HEK293 (cell line): ENCODE measurements at regions not wholly inside any gene's neighbourhood (a gene's known extent, or its start where the extent isn't known, plus 50 kb on each side); places are given as distances from the start of the nearest gene placed in this dataset.

ENCODE experiments used
- FEZF1 ChIP-seq: fragments of 450-650 bp; formaldehyde crosslinking; IDR thresholded peaks from 2 replicates; pipeline ENCODE4 v1.5.1; 2016; ENCODE audit warnings: missing biosample characterization, missing genetic modification characterization
- GFI1B ChIP-seq: fragments of 450-650 bp; formaldehyde crosslinking; IDR thresholded peaks from 2 replicates; pipeline ENCODE4 v1.5.1; 2016; ENCODE audit warnings: missing biosample characterization, missing genetic modification characterization
- MZF1 ChIP-seq: fragments of 450-650 bp; formaldehyde crosslinking; IDR thresholded peaks from 2 replicates; pipeline ENCODE4 v1.5.1; 2017; ENCODE audit warnings: missing biosample characterization, missing genetic modification characterization, borderline replicate concordance
- OVOL3 ChIP-seq: fragments of 450-650 bp; formaldehyde crosslinking; IDR thresholded peaks from 2 replicates; pipeline ENCODE4 v1.5.1; 2016; ENCODE audit warnings: missing biosample characterization, missing genetic modification characterization
- TCF7L2 ChIP-seq: IDR thresholded peaks from 2 replicates; pipeline ENCODE4 v1.6.1; 2011; ENCODE audit warnings: low read depth, mild to moderate bottlenecking, inconsistent platforms, low read length, moderate library complexity, borderline replicate concordance
- YY1 ChIP-seq: fragments of 450-650 bp; formaldehyde crosslinking; IDR thresholded peaks from 2 replicates; pipeline ENCODE4 v1.5.1; 2018; ENCODE audit warnings: missing biosample characterization, missing genetic modification characterization
- ZBTB17 ChIP-seq: fragments of 450-650 bp; formaldehyde crosslinking; IDR thresholded peaks from 2 replicates; pipeline ENCODE4 v1.5.1; 2016; ENCODE audit warnings: missing biosample characterization, missing genetic modification characterization
- ZBTB21 ChIP-seq: fragments of 450-650 bp; formaldehyde crosslinking; IDR thresholded peaks from 2 replicates; pipeline ENCODE4 v1.5.1; 2017; ENCODE audit warnings: missing biosample characterization, missing genetic modification characterization
- ZFP3 ChIP-seq: fragments of 450-650 bp; formaldehyde crosslinking; IDR thresholded peaks from 2 replicates; pipeline ENCODE4 v1.5.1; 2016; ENCODE audit warnings: low read depth, missing biosample characterization, missing genetic modification characterization
- ZNF138 ChIP-seq: fragments of 450-650 bp; formaldehyde crosslinking; IDR thresholded peaks from 2 replicates; pipeline ENCODE4 v1.5.1; 2016; ENCODE audit warnings: missing biosample characterization, missing genetic modification characterization, borderline replicate concordance
- ZNF146 ChIP-seq: fragments of 450-650 bp; formaldehyde crosslinking; IDR thresholded peaks from 2 replicates; pipeline ENCODE4 v1.5.1; 2016; ENCODE audit warnings: missing biosample characterization, missing genetic modification characterization
- ZNF18 ChIP-seq: fragments of 450-650 bp; formaldehyde crosslinking; IDR thresholded peaks from 2 replicates; pipeline ENCODE4 v1.5.1; 2016; ENCODE audit warnings: missing biosample characterization, missing genetic modification characterization
- ZNF221 ChIP-seq: fragments of 450-650 bp; formaldehyde crosslinking; IDR thresholded peaks from 2 replicates; pipeline ENCODE4 v1.5.1; 2017; ENCODE audit warnings: missing biosample characterization, missing genetic modification characterization, borderline replicate concordance
- ZNF341 ChIP-seq: fragments of 450-650 bp; formaldehyde crosslinking; IDR thresholded peaks from 2 replicates; pipeline ENCODE4; 2016; ENCODE audit warnings: low read depth, missing biosample characterization, missing genetic modification characterization
- ZNF37A ChIP-seq: fragments of 450-650 bp; IDR thresholded peaks from 2 replicates; pipeline ENCODE4 v1.5.1; 2018; ENCODE audit warnings: missing biosample characterization, missing genetic modification characterization
- ZNF416 ChIP-seq: fragments of 450-650 bp; formaldehyde crosslinking; IDR thresholded peaks from 2 replicates; pipeline ENCODE4 v1.5.1; 2016; ENCODE audit warnings: missing biosample characterization, missing genetic modification characterization
- ZNF544 ChIP-seq: fragments of 450-650 bp; formaldehyde crosslinking; IDR thresholded peaks from 2 replicates; pipeline ENCODE4 v1.5.0; 2017; ENCODE audit warnings: missing biosample characterization, missing genetic modification characterization
- ZNF549 ChIP-seq: fragments of 450-650 bp; IDR thresholded peaks from 2 replicates; pipeline ENCODE4 v1.5.1; 2018; ENCODE audit warnings: missing biosample characterization, missing genetic modification characterization, mild to moderate bottlenecking, inconsistent platforms, moderate library complexity
- ZNF561 ChIP-seq: fragments of 450-650 bp; IDR thresholded peaks from 2 replicates; pipeline ENCODE4 v1.5.1; 2018; ENCODE audit warnings: missing biosample characterization, missing genetic modification characterization, borderline replicate concordance
- ZNF660 ChIP-seq: fragments of 450-650 bp; IDR thresholded peaks from 2 replicates; pipeline ENCODE4 v1.5.1; 2018; ENCODE audit warnings: missing biosample characterization, mild to moderate bottlenecking, missing genetic modification characterization
- ZNF830 ChIP-seq: fragments of 450-650 bp; IDR thresholded peaks from 2 replicates; pipeline ENCODE4 v1.5.0; 2018; ENCODE audit warnings: missing biosample characterization, missing genetic modification characterization, low read depth, mild to moderate bottlenecking, moderate library complexity
- ZXDB ChIP-seq: fragments of 450-650 bp; formaldehyde crosslinking; IDR thresholded peaks from 2 replicates; pipeline ENCODE4 v1.5.1; 2016; ENCODE audit warnings: missing biosample characterization, missing genetic modification characterization
- TF ChIP-seq, protein P1 (sequence below): fragments of 450-650 bp; formaldehyde crosslinking; IDR thresholded peaks from 2 replicates; pipeline ENCODE4 v1.5.1; 2017; ENCODE audit warnings: missing biosample characterization, missing genetic modification characterization
- TF ChIP-seq, protein P2 (sequence below): fragments of 450-650 bp; formaldehyde crosslinking; IDR thresholded peaks from 2 replicates; pipeline ENCODE4 v1.5.1; 2017; ENCODE audit warnings: missing biosample characterization, missing genetic modification characterization
- TF ChIP-seq, protein P3 (sequence below): fragments of 450-650 bp; IDR thresholded peaks from 2 replicates; pipeline ENCODE4 v1.5.1; 2018; ENCODE audit warnings: missing biosample characterization, mild to moderate bottlenecking, missing genetic modification characterization
- TF ChIP-seq, protein P4 (sequence below): fragments of 450-650 bp; formaldehyde crosslinking; IDR thresholded peaks from 2 replicates; pipeline ENCODE4 v1.5.1; 2016; ENCODE audit warnings: missing biosample characterization, missing genetic modification characterization
- TF ChIP-seq, protein P5 (sequence below): fragments of 450-650 bp; formaldehyde crosslinking; IDR thresholded peaks from 2 replicates; pipeline ENCODE4 v1.5.1; 2016; ENCODE audit warnings: missing biosample characterization, missing genetic modification characterization
- TF ChIP-seq, protein P6 (sequence below): fragments of 450-650 bp; formaldehyde crosslinking; IDR thresholded peaks from 2 replicates; pipeline ENCODE4 v1.5.1; 2017; ENCODE audit warnings: missing biosample characterization, missing genetic modification characterization

DNA sequence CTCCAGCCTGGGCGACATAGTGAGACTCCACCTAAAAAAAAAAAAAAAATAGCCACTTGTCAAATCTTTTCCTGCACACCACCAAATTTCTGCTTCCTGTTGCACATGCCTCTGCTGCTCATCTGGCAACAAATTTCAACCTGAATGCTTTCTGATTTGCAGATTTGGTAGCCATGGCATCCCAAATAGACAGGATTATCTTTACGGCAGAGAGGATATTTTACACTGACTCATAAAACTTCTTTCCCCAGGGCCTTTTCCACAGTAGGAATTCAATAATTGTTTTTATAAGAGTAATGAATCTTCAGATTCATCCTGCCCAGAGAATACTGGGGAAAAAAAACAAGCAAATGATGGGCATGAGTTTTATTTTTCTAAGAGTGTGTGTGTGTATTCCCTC lies 264.6 kb downstream of the FRK start (continued):
- peak; percentile 38; the same call in 1 of the 2 replicates for TF ChIP-seq ZNF18 (tag by site-specific recombination)
- TF ChIP-seq, protein P1, sequence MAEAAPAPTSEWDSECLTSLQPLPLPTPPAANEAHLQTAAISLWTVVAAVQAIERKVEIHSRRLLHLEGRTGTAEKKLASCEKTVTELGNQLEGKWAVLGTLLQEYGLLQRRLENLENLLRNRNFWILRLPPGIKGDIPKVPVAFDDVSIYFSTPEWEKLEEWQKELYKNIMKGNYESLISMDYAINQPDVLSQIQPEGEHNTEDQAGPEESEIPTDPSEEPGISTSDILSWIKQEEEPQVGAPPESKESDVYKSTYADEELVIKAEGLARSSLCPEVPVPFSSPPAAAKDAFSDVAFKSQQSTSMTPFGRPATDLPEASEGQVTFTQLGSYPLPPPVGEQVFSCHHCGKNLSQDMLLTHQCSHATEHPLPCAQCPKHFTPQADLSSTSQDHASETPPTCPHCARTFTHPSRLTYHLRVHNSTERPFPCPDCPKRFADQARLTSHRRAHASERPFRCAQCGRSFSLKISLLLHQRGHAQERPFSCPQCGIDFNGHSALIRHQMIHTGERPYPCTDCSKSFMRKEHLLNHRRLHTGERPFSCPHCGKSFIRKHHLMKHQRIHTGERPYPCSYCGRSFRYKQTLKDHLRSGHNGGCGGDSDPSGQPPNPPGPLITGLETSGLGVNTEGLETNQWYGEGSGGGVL (tag by site-specific recombination), result no peak
- TF ChIP-seq, protein P2, sequence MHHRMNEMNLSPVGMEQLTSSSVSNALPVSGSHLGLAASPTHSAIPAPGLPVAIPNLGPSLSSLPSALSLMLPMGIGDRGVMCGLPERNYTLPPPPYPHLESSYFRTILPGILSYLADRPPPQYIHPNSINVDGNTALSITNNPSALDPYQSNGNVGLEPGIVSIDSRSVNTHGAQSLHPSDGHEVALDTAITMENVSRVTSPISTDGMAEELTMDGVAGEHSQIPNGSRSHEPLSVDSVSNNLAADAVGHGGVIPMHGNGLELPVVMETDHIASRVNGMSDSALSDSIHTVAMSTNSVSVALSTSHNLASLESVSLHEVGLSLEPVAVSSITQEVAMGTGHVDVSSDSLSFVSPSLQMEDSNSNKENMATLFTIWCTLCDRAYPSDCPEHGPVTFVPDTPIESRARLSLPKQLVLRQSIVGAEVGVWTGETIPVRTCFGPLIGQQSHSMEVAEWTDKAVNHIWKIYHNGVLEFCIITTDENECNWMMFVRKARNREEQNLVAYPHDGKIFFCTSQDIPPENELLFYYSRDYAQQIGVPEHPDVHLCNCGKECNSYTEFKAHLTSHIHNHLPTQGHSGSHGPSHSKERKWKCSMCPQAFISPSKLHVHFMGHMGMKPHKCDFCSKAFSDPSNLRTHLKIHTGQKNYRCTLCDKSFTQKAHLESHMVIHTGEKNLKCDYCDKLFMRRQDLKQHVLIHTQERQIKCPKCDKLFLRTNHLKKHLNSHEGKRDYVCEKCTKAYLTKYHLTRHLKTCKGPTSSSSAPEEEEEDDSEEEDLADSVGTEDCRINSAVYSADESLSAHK (tag by site-specific recombination), result peak; percentile 71
- TF ChIP-seq ZNF561 (tag by site-specific recombination), result peak; percentile 56; the same call in 1 of the 2 replicates
- TF ChIP-seq, protein P3, sequence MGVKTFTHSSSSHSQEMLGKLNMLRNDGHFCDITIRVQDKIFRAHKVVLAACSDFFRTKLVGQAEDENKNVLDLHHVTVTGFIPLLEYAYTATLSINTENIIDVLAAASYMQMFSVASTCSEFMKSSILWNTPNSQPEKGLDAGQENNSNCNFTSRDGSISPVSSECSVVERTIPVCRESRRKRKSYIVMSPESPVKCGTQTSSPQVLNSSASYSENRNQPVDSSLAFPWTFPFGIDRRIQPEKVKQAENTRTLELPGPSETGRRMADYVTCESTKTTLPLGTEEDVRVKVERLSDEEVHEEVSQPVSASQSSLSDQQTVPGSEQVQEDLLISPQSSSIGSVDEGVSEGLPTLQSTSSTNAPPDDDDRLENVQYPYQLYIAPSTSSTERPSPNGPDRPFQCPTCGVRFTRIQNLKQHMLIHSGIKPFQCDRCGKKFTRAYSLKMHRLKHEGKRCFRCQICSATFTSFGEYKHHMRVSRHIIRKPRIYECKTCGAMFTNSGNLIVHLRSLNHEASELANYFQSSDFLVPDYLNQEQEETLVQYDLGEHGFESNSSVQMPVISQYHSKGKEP (tag by site-specific recombination), result peak; percentile 65; the same call in 1 of the 2 replicates
- no peak for TF ChIP-seq TCF7L2
- TF ChIP-seq ZNF544 (tag by site-specific recombination), result no peak
- no peak for TF ChIP-seq ZNF830 (tag by site-specific recombination)
- TF ChIP-seq ZNF138 (tag by site-specific recombination), result no peak
- no peak for TF ChIP-seq ZNF146 (tag by site-specific recombination)
- TF ChIP-seq ZNF37A (tag by site-specific recombination), result no peak
- TF ChIP-seq FEZF1 (tag by site-specific recombination), result peak; percentile 90
- no peak for TF ChIP-seq ZBTB21 (tag by site-specific recombination)
- TF ChIP-seq YY1 (tag by site-specific recombination), result no peak
- TF ChIP-seq ZFP3 (tag by site-specific recombination), result no peak
- no peak for TF ChIP-seq ZNF416 (tag by site-specific recombination)
- no peak for TF ChIP-seq ZBTB17 (tag by site-specific recombination)
- TF ChIP-seq ZNF221, result no peak
- TF ChIP-seq GFI1B (tag by site-specific recombination), result peak; percentile 71; the same call in 1 of the 2 replicates
- no peak for TF ChIP-seq ZNF341 (tag by site-specific recombination)
- no peak for TF ChIP-seq ZNF549 (tag by site-specific recombination)
- no peak for TF ChIP-seq MZF1
- TF ChIP-seq, protein P4, sequence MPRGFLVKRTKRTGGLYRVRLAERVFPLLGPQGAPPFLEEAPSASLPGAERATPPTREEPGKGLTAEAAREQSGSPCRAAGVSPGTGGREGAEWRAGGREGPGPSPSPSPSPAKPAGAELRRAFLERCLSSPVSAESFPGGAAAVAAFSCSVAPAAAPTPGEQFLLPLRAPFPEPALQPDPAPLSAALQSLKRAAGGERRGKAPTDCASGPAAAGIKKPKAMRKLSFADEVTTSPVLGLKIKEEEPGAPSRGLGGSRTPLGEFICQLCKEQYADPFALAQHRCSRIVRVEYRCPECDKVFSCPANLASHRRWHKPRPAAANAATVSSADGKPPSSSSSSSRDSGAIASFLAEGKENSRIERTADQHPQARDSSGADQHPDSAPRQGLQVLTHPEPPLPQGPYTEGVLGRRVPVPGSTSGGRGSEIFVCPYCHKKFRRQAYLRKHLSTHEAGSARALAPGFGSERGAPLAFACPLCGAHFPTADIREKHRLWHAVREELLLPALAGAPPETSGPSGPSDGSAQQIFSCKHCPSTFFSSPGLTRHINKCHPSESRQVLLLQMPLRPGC, result no peak
- TF ChIP-seq, protein P5, sequence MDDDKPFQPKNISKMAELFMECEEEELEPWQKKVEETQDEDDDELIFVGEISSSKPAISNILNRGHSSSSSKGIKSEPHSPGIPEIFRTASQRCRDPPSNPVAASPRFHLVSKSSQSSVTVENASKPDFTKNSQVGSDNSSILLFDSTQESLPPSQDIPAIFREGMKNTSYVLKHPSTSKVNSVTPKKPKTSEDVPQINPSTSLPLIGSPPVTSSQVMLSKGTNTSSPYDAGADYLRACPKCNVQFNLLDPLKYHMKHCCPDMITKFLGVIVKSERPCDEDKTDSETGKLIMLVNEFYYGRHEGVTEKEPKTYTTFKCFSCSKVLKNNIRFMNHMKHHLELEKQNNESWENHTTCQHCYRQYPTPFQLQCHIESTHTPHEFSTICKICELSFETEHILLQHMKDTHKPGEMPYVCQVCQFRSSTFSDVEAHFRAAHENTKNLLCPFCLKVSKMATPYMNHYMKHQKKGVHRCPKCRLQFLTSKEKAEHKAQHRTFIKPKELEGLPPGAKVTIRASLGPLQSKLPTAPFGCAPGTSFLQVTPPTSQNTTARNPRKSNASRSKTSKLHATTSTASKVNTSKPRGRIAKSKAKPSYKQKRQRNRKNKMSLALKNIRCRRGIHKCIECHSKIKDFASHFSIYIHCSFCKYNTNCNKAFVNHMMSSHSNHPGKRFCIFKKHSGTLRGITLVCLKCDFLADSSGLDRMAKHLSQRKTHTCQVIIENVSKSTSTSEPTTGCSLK (tag by site-specific recombination), result no peak
- TF ChIP-seq ZXDB (tag by site-specific recombination), result peak; percentile 31; the same call in 1 of the 2 replicates
- TF ChIP-seq, protein P6, sequence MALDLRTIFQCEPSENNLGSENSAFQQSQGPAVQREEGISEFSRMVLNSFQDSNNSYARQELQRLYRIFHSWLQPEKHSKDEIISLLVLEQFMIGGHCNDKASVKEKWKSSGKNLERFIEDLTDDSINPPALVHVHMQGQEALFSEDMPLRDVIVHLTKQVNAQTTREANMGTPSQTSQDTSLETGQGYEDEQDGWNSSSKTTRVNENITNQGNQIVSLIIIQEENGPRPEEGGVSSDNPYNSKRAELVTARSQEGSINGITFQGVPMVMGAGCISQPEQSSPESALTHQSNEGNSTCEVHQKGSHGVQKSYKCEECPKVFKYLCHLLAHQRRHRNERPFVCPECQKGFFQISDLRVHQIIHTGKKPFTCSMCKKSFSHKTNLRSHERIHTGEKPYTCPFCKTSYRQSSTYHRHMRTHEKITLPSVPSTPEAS, result no peak
- peak; percentile 50; the same call in 1 of the 2 replicates for TF ChIP-seq OVOL3 (tag by site-specific recombination)
- no peak for TF ChIP-seq ZNF660 (tag by site-specific recombination)
